GM21723 (cell line): ENCODE measurements at regions not wholly inside any gene's neighbourhood (a gene's known extent, or its start where the extent isn't known, plus 50 kb on each side); places are given as distances from the start of the nearest gene placed in this dataset.

Experiments
- ATAC-seq: cut with Tn5 transposase; IDR thresholded peaks from one replicate; pipeline ENCODE4 v1.9.1; 2021; ENCODE audit warnings: mild to moderate bottlenecking, moderate library complexity; ENCODE audit not compliant: unreplicated experiment

- no peak for ATAC-seq
Measured at GRCh38 chr5:155068616-155069100, 55.1 kb downstream of the KIF4B start.

GRCh38 chr5:155069961-155070360 is 56.4 kb downstream of the KIF4B start:
- no peak for ATAC-seq

DNA sequence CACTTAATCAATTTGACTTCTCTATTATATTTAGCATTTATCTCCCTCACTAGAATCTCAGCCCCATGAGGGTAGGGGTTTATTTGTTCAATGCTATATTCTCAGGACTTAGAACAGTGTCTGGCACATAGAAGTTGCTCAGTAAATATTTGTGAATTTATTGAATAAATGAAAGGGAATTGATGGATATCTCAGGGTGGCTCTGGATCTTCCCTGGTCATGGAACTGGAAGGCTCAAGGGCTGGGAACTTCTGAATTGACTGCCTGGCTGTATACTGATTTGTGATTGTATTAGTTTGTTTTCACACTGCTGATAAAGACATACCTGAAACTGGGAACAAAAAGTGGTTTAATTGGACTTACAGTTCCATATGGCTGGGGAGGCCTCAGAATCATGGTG is 57.2 kb downstream of the KIF4B start:
- no peak for ATAC-seq

DNA sequence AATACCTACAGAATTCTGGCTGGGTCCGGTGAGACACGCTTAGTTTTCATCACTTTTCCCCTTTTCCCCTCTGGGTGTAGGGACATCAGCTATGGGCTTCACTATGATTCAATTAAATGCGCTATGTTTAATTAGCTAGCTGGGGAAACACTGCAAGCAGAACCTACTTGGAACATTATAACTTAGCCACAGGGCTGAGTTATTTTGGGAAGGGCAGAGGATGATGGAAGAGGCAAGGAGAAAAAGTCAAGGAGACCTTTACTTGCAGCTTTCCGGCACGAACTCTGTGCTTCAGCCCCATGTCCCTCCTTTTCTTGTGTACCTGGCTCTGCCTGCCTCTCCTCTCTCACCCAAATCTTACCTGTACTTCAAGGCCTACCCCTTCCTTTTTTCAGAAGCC is 62.8 kb downstream of the KIF4B start:
- no peak for ATAC-seq

DNA sequence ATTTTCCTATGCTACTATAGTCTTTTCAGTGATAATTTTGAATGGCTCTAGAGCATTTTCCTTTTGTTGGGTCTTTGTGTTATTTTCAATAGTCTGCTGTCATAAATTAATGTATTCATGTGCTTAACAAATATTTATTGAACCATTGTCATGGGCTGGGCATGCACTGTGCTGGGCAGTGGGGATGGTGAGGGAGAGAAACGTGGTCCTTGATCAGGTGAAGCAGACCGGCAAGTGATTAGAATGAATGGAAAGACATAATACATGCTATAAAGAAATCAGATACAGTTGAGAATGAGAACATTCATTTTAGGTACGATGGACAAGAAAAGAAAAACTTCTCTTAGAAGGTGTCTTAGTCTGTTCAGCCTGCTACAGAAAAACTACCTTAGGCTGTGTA is 66.1 kb downstream of the KIF4B start:
- no peak for ATAC-seq

DNA sequence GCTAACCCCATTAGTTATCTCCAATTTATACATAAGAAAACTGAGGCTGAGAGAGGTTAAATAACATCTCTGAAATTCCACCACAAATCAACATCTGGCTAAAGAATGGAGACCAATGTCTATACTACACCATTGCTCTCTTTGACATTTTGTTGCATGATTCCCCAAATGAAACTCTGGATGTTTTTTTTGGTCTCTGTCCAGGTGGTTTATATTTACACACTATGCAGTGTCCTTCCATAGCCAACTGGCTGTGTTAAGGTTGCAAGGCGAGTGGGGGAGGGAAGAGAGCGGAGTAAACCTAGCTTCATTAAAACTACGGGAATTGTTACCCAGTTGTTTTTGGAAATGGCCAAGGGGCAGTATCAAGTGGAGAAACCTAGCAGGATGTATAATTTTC is 67.2 kb downstream of the KIF4B start:
- no peak for ATAC-seq

DNA sequence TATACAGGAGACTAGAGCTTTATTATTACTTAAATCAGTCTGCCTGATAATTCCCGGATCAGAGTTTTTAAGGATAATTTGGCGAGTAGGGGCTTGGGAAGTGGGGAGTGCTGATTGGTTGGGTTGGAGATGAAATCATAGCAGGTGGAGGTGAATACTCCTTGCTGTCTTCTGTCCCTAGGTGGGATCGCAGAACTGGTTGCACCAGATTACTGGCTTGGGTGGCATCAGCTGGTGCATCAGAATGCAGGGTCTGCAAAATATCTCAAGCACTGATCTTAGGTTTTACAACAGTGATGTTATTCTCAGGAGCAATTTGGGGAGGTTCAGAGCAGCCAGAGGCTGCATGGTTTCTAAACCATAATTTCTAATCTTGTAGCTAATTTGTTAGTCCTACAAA is 68.1 kb downstream of the KIF4B start:
- no peak for ATAC-seq

DNA sequence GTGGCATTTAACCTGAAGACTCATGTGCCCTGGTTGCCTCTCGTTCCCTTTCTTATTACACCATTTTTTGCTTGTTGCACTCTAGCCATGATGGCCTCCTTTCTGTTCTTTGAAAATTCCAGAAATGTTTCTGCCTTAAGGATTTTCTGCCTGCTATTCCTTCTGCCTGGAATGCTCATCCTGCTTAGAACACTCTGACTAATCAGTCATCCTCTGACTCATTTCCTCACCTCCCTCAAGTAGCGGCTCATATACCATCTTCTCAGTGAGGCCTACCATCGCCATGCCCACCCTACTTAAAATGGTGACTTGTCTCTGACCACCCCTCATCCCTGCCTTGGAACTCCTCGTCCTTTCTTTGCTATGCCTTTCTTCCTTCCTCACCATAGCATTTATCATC is 68.8 kb downstream of the KIF4B start:
- no peak for ATAC-seq

DNA sequence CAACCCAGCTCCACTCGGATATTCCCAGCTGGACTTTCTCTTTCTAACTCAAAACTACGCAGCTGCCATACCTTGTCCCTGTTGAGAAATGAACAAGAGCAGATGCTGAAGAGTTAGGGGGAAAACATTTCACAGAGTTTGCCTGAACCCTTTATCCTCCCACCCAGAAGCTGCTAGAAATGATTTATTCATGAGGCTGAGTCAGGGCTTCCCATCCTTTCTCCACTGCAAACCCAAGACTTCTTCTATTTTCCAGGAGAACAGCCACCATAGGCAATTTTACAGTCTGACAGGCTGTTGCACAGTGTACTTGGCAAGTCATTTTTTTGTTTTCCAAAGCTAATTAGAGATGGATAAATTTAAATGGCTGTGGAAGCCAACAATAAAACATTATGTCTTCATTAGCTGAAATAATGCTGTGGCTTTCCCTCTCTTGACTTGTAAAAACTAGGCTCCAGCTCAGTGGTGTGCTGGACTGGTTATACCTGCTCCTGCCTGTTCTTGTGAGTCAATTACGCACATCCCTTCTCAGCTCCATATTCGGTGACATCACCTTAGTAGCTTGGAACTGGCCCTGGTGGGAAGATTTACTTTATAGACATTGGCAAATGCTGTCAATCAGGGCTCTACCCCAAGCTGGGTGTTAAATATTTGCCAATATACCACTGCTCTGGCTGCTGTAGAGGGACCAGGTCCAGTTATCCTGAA is 71.9 kb downstream of the KIF4B start:
- ATAC-seq = no peak

- no peak for ATAC-seq
Measured at GRCh38 chr5:155087036-155087435, 73.5 kb downstream of the KIF4B start.

DNA sequence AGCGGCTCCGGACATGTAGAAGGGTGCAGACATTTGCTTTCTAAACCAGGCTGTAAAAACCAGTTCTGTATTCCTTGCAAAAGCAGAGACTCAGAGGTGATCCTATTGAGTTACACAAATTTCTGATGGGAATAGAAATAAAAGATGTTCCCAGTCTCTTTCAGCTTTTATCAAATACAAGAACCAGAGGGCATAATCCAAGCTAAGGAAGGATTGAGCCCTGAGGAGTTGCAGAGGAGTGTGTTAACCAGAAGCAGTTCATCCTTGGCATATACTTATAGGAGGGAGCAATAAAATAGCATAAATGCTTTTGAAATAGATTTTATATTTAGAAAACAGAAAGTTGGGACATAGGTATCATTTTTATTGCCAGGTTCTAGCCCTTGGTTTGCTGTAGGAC is 75.3 kb downstream of the KIF4B start:
- ATAC-seq = no peak

DNA sequence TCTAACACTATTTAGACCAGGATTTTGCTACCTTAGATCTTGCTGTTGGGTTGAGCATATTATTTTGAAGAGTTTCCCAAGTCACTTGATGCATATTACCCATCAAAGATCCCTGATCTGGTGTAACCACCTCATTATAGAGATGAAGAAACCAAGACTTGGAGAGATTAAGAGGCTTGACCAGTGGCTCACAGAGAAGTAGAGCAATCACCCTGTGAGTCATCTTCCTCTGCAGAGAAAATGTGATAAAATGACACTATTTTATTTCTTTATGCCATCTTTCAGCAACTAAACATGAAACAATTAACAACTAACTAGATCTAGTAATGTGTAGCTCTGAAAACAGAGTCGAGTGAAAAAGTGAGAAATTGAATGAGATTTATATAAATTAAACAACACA is 76.1 kb downstream of the KIF4B start:
- ATAC-seq = no peak

- no peak for ATAC-seq
Measured at GRCh38 chr5:155091063-155091648, 77.6 kb downstream of the KIF4B start.

DNA sequence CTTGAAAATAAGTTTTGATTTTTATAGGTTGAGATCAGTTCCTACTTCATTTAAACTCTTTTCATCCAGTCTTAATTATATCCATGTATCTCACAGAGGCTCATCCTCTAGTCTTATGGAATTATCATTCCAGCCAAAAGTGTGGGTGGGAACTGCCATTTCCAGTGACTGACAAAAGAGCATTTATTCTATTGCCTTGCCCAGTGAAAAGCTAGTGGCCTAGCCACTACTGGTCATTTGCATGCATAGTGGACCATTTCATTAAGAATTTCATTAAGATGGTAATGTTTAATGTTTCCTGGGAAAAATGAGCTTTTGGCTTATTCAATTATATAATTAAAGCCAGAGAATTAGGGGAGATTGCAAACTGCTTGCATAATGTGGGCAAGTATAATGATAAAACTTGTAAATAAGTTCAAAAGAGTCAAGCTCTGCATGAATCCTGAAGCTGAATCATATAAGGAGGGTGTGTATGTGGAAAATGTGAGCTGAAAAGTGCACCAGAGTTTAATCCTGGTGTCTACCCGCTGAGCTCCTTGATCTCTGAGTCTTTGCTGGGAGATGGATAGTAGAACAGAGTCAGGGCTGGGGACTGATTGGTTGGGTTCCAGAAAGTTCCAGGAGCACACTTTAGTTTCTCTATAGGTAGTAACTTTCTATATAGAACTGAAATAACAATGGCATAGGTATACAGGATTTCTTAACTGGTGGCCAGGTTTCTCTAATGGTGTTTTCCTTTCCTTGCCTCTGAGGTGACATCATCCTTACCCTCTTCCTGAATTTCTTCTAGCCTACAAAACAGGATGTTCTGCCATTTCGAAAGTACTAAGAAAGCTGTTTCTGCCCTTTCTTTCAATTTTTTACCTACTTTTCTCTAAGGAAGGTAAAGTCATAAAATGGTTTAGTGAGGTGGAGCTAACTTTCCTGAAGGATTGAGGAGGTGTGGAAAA is 78.5 kb downstream of the KIF4B start:
- no peak for ATAC-seq

- no peak for ATAC-seq
Measured at GRCh38 chr5:155094455-155094854, 80.9 kb downstream of the KIF4B start.

- ATAC-seq = no peak
Measured at GRCh38 chr5:155097995-155098394, 84.4 kb downstream of the KIF4B start.

GRCh38 chr5:155098433-155098832 is 84.9 kb downstream of the KIF4B start:
- no peak for ATAC-seq

DNA sequence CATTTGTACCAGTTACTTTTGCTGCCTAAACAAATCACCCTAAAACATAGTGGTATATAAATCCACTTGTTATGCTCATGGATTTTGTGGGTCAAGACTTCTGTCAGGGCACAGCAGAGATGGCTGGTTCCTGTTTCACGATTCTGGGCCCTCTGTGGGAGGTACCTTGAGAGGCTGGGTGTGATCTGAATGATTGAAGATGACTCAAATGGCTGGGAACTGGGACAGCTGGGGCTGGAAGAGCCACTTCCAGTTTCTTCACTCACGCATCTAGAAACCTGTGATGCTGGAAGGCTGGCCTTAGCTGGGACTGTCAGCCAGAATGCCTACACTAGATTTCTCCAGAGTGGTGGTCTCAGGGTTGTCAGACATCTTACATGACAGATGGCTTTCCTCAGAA is 88.1 kb downstream of the KIF4B start:
- no peak for ATAC-seq

DNA sequence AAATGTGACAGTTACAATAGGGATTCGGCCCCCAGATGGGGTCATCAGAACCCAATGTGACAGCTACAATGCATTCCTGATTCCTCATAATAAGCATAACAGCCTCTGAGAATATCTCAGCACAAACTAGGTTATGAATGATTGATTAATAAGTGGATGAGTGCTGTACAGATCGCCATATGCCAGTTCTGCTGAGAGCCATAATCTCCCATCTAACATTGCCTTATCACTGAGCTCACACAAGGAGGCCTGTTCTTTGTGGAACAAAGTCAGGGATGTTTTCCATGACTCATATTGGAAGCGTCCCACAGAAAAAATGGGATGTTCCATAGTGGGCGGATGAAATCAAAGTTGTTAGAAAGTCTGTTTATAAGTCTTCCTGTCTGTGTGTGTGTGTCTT is 89.6 kb downstream of the KIF4B start:
- no peak for ATAC-seq

DNA sequence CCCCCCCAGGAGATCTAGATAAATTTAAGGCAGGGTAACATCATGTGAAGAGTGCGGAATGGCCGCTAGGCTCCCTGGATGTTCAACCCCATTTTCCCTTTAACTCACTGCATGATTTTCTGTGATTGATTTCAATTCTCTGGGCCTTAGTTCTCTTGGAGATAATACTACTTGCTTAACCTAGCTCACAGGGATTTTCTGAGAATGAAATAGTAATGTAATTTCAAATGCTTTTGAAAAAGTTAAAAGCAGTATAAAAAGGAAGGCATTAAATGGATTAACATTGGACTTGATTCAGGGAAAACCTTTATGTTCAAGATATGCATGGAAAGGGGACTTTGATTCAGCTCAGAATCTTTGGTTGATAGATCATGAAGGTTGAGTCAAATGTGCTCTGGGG is 90.9 kb downstream of the KIF4B start:
- ATAC-seq = no peak

- no peak for ATAC-seq
Measured at GRCh38 chr5:155106221-155106620, 92.7 kb downstream of the KIF4B start.

DNA sequence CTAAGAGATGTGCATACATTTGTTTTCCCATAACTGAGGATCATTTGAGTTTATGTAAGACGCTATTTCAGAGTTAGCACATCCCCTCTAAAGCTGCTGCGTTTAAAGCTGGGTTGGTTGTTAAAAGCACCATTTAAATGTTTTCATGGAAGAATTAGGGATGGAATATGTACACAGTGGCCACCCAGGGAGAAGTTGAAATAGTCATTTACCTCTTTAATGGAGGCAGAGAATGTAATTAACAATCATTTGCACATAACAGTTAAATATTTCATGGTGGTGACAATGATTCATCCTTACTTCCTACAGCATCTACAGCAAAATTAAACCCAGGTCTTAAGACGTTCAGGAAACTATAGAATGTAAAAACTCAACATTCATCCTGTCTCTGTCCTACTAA is 100.3 kb downstream of the KIF4B start:
- ATAC-seq = no peak
